Calu3 (cell line): ENCODE measurements at regions not wholly inside any gene's neighbourhood (a gene's known extent, or its start where the extent isn't known, plus 50 kb on each side); places are given as distances from the start of the nearest gene placed in this dataset.

ENCODE experiments used
- BruUV-seq: library from RNA; stranded (reverse); fragments of 400-500 nt; replicated peaks from 2 replicates; lab custom pipeline; 2021; lab: Mats Ljungman, UMichigan
- CTCF ChIA-PET: fragments of 300-600 bp; sonication (Branson Sonifier 250); formaldehyde crosslinking; loops from one replicate; lab custom pipeline; 2022; ENCODE audit warnings: antibody characterized with exemption; lab: Charles Lee
- DNase-seq: peaks from one replicate; pipeline ENCODE4 v3.0.0; 2022
- H3K27ac Mint-ChIP-seq: one replicate; pipeline ENCODE4 v1.8.0; 2022; ENCODE audit warnings: mixed read lengths; ENCODE audit not compliant: unreplicated experiment
- H3K27me3 Mint-ChIP-seq: one replicate; pipeline ENCODE4 v1.8.0; 2022; ENCODE audit warnings: mixed read lengths; ENCODE audit not compliant: unreplicated experiment
- H3K36me3 Mint-ChIP-seq: one replicate; pipeline ENCODE4 v1.8.0; 2022; ENCODE audit warnings: mild to moderate bottlenecking, moderate library complexity, mixed read lengths; ENCODE audit not compliant: insufficient read depth, unreplicated experiment
- H3K4me1 Mint-ChIP-seq: one replicate; pipeline ENCODE4 v1.8.0; 2022; ENCODE audit warnings: mild to moderate bottlenecking, low read depth, mixed read lengths; ENCODE audit not compliant: unreplicated experiment
- H3K4me3 Mint-ChIP-seq: one replicate; pipeline ENCODE4 v1.8.0; 2022; ENCODE audit warnings: mild to moderate bottlenecking, low read depth, moderate library complexity, mixed read lengths; ENCODE audit not compliant: unreplicated experiment
- H3K9me3 Mint-ChIP-seq: one replicate; pipeline ENCODE4 v1.8.0; 2022; ENCODE audit warnings: low read depth, mixed read lengths; ENCODE audit not compliant: unreplicated experiment
- CTCF ChIP-seq: fragments of 200-600 bp; IDR thresholded peaks from one replicate; pipeline ENCODE4 v1.8.0; 2022; ENCODE audit warnings: antibody characterized with exemption; ENCODE audit not compliant: unreplicated experiment
- intact Hi-C: fragments of 100-400 bp; cut with micrococcal nuclease; formaldehyde crosslinking; loops from one replicate; pipeline ENCODE4 v1.10.0; 2022; ENCODE audit not compliant: unreplicated experiment

GRCh38 chr9:73742412-73742811, 590.7 kb downstream of the ANXA1 start:
- DNase-seq = no peak
- Mint-ChIP-seq H3K27ac (no peak overlapping the region), H3K27me3 (peaks cover 3% of the 10 kb centered on the region), H3K4me3 (no peak overlapping the region), H3K36me3 (no peaks in the 10 kb centered on the region), H3K9me3 (no peaks in the 10 kb centered on the region), H3K4me1 (no peaks in the 10 kb centered on the region)
- intact Hi-C loops = no loop called here
- CTCF ChIA-PET = interaction anchor here (0.7 kb wide), 1 partner anchor 14 kb away, joined by 5 read pairs; no protein-coding TSS in a partner anchor
- no peak for TF ChIP-seq CTCF
- no TSS peak for BruUV-seq

GRCh38 chr9:73743826-73744225, 592.2 kb downstream of the ANXA1 start:
- no TSS peak for BruUV-seq
- CTCF ChIA-PET = no interaction called here
- no peak overlapping the region for H3K27ac Mint-ChIP-seq
- no peak for DNase-seq
- H3K9me3 Mint-ChIP-seq = no peaks in the 10 kb centered on the region
- intact Hi-C loops = no loop called here
- H3K36me3 Mint-ChIP-seq = no peaks in the 10 kb centered on the region
- H3K27me3 Mint-ChIP-seq = no peaks in the 10 kb centered on the region
- no peak overlapping the region for H3K4me3 Mint-ChIP-seq
- no peak for TF ChIP-seq CTCF
- no peaks in the 10 kb centered on the region for H3K4me1 Mint-ChIP-seq

GRCh38 chr9:73745598-73745997, 593.9 kb downstream of the ANXA1 start:
- Mint-ChIP-seq H3K27ac (no peak overlapping the region), H3K27me3 (no peaks in the 10 kb centered on the region), H3K36me3 (no peaks in the 10 kb centered on the region), H3K4me1 (no peaks in the 10 kb centered on the region), H3K4me3 (no peak overlapping the region), H3K9me3 (no peaks in the 10 kb centered on the region)
- CTCF ChIA-PET = no interaction called here
- no peak for DNase-seq
- intact Hi-C loops = no loop called here
- no peak for TF ChIP-seq CTCF
- BruUV-seq = no TSS peak

- Mint-ChIP-seq H3K4me3 (no peak overlapping the region), H3K9me3 (no peaks in the 10 kb centered on the region), H3K27ac (no peak overlapping the region), H3K27me3 (no peaks in the 10 kb centered on the region), H3K4me1 (no peaks in the 10 kb centered on the region), H3K36me3 (no peaks in the 10 kb centered on the region)
- no TSS peak for BruUV-seq
- CTCF ChIA-PET = no interaction called here
- TF ChIP-seq CTCF = no peak
- intact Hi-C loops = no loop called here
- DNase-seq = no peak
Observed at GRCh38 chr9:73753171-73753570, 601.5 kb downstream of the ANXA1 start.

DNA sequence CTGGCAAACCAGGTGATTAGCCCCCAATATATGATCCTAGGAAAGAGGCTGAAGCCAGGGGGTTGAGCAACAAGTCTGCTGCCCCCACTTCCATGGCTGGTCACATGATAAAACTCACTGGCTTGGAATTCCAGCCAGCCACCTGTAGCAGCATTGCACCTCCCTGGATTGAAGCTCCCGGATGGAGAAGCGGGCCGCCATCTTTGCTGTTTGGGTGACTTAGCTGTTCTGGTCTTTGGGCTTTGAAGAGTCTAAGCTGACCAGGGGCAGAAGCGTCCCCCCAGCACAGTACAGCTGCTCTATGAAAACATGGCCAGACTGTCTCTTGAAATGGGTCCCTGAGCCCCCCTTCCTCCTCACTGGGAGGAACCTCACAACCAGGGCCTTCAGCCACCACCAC, 610.2 kb downstream of the ANXA1 start:
- Mint-ChIP-seq H3K4me1 (no peaks in the 10 kb centered on the region), H3K4me3 (no peak overlapping the region), H3K27me3 (peaks cover 8% of the 10 kb centered on the region), H3K36me3 (no peaks in the 10 kb centered on the region), H3K27ac (no peak overlapping the region), H3K9me3 (no peaks in the 10 kb centered on the region)
- intact Hi-C loops = no loop called here
- no TSS peak for BruUV-seq
- DNase-seq = no peak
- CTCF ChIA-PET = no interaction called here
- TF ChIP-seq CTCF = no peak
